Activated CD4-positive, alpha-beta T cell treated with anti-CD3 and anti-CD28 coated beads for 4 hours (primary cell): ENCODE measurements at regions not wholly inside any gene's neighbourhood (a gene's known extent, or its start where the extent isn't known, plus 50 kb on each side); places are given as distances from the start of the nearest gene placed in this dataset.
"Not testable (repeated sequence)": the region's sequence is repeated elsewhere in the genome, so short reads cannot be mapped to it uniquely, and the experiment has no call there.

Experiments
- DNase-seq, 2 donors: peaks; one replicate each; pipeline ENCODE4 v3.0.0-alpha.2; 2020

DNA sequence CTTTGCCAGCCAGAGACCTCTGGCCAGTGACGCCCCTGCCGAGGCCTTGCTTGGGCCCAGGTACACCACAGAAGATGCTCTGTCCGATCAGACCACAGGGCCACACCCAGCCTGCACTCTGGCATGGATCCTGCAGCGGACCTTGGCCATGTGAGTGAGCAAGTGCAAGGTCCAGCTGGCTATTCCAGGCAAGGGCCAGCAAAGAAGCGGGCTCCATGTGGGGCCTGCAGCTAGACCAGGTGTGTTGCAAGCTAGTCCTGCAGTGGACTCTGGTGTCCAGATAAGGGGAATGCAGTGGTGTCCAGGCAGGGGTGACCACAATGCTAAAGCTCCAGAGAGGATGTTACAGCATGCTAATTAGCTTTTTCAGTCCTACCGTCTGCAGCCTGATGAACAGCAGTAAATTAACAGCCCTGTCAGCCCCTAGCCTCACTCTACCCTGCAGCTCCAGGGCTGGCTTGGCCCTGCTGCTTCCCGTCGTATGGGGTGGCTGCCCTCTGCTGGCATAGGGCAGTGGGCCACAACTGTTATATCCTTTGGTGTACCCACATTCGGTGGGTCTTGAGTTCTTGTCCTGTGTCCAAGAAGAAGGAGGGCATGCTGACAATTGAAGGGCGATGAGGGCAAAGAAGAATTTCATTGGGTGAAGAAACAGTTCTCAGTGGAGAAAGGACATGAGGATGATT, 284.5 kb upstream of the POU5F2 start:
- no peak for DNase-seq

GRCh38 chr5:94024620-94025019, 283.2 kb upstream of the POU5F2 start:
- no peak for DNase-seq

DNA sequence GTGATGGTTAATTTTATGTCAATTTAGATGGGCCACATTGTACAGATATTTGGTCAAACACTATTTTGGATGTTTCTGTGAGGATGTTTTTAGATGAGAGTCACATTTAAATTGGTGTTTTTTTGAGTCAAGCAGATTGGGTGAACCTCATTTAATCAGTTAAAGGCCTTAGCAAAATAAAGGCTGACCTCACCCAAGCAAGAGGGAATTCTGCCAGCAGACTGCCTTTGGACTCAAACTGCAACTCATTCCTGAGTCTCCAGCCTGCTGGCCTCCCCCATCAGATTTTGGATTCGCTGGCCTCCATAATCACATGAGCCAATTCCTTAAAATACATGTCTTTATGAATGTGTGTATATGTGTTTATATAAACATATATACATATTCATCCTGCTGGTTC, 282.7 kb upstream of the POU5F2 start:
- DNase-seq, result no peak

- DNase-seq, result no peak
Measured at GRCh38 chr5:94021246-94021645, 279.8 kb upstream of the POU5F2 start.

DNA sequence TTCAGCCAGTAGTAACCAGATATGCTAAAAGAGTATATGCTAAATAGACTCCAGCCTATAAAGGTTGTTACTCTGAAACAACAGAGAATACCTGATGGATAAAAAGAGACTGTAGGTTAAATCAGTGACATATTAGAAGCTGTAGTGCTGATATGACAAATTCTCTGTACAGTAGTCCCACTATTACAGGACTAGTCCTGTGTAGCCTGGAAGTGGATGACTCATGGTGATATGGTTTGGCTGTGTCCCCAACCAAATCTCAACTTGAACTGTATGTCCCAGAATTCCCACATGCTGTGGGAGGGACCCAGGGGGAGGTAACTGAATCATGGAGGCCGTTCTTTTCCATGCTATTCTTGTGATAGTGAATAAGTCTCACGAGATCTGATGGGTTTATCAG, 276.2 kb upstream of the POU5F2 start:
- DNase-seq, result no peak

DNA sequence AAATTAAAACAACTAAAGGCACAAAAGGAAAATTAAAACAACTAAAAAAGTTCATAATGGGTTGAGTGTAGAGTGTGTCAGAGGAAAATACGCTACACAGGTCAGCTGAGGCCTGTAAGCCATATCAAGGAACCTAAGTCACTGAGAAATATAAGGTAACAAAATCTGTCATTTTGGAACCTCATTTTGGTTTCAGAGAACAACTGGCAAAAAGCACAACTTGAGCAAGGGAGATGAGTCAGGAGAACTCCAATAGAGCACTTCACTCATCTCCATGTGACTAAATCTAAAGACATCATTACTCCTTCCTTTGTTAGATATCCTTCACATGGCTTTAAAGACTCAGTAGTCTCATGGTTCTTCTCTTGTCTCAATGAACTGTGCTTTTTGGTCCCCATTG, 269.4 kb upstream of the POU5F2 start:
- no peak for DNase-seq

DNA sequence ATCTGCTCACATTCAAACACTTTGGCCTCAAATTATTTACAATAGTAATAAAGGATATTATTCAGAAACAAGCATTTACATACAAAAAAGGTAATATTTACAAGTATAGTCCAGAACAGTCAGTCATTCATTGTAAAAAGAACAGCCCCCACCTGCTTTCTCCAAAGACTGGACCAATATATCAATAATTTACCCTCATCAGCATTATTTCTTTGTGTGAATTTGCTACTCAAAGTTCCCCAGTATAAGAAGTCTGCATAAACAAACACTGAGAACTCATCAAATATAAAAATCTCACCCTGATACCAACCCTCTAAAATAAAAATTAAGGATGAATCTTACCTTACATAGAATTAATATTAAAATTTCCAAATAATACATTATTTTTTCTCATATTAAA, 267.8 kb upstream of the POU5F2 start:
- no peak for DNase-seq

- no peak for DNase-seq
Measured at GRCh38 chr5:93998951-93999455, 257.6 kb upstream of the POU5F2 start.

DNA sequence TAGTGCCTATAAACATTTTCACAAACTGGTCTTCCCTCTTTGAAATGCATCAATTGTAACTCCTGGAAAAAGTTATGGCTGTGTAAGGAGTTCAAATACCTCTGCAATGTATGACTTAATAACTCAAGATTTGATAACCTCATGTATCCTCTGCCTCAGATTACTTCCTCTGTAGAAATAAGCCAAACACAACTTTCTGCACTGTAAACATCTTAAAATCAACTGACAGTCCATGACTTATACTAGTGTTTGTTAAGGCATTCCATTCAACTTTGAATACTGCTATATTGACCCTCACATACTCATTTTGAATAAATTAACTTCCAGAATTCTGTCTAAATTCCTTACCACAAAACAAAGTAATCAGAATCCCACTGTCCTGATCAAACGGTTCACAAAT, 256.2 kb upstream of the POU5F2 start:
- DNase-seq, result no peak

GRCh38 chr5:93995126-93995621, 253.8 kb upstream of the POU5F2 start:
- no peak for DNase-seq

DNA sequence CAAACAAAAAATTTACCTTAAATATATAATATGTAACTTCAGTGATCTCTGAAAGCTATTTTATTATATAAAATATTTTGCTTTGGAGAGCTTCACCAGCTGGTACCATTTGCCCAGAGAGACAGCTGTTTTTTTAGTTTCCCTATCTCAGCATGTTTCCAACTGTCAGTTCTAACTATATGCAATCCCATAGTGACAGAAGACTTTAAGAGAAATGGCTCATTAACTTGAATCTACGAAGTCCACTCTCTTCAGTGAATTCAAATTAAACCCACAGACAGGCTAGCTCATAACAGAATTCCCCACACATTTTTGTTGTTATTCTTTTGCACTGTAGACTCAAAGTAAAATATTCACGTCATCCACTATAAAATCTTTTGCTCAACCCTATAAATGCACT, 251.8 kb upstream of the POU5F2 start:
- no peak for DNase-seq

DNA sequence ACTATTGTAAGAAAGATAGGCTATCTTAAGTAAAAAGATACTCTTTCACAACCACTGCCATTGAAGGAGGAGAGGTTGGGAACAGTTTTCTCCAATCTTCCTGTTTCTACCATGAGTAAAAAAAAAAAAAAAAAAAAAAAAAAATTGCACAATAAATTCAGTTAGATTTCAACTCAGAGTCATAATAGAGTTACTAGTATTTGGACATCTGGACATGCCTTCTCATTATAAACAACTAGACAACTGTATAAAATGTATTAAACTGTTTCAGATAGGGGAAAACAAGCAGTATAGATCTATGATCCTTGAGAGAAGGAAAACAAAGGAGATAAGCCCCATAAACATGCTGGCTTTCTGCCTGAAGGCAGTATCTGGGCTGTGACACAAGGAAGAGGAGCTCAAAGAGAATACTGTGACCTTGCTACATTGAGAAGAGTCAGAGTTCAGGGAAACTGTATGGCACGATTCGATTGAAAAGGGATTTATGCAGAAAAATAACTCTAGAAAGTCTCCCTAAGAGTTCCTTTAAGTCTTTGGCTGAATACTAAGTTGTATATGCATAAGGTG, 249.2 kb upstream of the POU5F2 start:
- no peak for DNase-seq

- not testable (repeated sequence) for DNase-seq
Measured at GRCh38 chr5:93985940-93986570, 244.7 kb upstream of the POU5F2 start.

DNA sequence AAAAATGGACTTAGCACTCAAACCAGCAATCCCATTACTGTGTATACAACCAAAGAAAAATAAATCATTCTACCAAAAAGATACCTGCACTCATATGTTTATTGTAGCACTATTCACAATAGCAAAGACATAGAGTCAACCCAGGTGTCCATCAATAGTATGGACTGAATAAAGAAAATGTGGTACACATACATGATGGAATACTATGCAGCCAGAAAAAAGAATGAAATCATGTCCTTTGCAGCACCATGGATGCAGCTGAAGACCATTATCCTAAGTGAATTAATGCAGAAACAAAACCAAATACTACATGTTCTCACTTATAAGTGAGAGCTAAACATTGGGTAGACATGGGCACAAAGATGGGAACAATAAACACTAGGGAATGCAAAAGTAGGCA, 236.8 kb upstream of the POU5F2 start:
- DNase-seq, result no peak

GRCh38 chr5:93967923-93968322, 226.5 kb upstream of the POU5F2 start:
- DNase-seq, result no peak

DNA sequence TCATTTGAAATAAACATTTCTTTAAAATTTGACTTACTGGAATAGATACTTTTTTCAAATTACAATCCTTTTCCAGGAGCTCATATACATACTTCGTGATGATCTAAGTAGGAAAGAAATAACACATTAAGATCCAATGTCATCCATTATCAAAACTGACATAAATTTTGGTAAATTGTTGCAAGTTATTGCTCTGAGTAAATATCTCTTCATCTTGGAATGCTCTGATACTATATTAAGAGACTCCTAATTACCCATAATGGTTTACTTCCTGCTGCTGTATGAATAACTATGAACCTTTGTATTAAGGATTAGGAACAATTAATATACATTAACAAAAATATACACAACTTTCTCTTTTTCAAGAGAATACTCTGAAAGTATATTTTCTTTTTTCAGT, 223.0 kb upstream of the POU5F2 start:
- DNase-seq, result no peak

DNA sequence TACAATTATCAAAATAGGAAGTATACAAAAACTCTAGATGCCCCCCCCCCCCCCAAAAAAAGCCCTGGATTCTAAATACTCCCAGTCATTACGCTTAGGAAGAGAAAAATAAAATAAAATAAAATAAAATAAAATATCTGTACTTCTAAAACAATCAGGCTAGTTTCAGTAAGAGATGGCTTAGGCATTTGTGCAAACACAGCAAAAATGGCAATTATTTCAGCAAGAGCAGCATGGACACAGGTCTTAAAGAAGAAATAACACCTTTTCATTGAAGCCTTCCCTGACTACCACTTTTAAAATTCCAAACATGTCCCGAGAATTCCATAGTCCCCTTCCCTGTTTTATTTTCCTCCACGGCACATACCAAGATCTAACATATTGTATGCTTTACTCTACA, 218.6 kb upstream of the POU5F2 start:
- DNase-seq, result no peak

GRCh38 chr5:93956006-93956405, 214.6 kb upstream of the POU5F2 start:
- no peak for DNase-seq

DNA sequence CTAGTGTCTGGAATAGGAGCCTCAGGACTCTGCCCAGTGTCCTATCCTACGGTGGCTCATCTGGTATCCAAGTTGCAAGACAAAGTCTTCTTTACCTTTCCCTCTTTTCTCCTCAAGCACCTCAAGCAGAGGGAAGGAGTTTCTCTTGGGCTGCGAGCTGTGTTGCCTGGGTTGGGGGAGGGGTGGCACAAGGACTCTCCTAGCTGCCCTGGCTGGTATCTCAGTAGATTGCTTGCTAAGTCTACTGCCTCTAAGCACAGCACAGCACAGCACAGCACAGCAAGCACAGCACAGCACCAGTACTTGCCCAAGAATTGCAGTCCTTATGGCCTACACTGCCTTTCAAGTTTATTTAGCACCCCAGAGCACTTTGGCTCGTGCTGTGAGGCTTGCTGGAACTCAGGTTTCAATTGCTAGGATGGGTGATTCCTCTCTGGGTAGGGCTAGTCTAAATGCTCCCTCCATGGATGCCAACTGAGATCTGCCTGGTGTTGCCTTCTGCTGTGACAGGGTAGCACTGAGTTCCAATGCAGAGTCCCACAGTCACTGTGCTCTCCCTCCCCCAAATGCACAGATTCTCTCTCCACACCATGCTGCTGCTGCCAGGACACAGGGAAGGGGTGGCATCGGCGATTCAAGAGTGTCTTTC, 213.1 kb upstream of the POU5F2 start:
- no peak for DNase-seq

- no peak for DNase-seq
Measured at GRCh38 chr5:93953442-93953841, 212.0 kb upstream of the POU5F2 start.

GRCh38 chr5:93941897-93942296, 200.5 kb upstream of the POU5F2 start:
- no peak for DNase-seq

GRCh38 chr5:93933269-93933668, 191.9 kb upstream of the POU5F2 start:
- DNase-seq, result not testable (repeated sequence)

DNA sequence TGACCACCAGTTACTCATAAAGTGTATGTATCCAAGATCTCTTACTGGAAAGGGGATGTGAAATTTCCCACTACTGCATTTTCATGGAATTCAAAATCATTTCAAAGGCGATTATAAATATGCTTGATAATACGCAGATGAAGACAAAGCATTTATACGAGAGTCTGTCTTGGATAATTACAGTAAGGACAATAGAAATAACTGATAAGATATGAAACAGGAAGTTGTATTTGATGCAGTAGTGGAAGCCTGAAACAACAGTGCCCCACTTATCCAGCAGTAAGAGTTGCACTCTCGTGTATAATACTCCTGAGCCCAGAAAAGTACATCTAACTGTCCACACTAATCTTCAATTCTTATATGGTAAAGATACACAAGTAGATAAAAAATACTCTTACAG, 188.7 kb upstream of the POU5F2 start:
- DNase-seq, result no peak

DNA sequence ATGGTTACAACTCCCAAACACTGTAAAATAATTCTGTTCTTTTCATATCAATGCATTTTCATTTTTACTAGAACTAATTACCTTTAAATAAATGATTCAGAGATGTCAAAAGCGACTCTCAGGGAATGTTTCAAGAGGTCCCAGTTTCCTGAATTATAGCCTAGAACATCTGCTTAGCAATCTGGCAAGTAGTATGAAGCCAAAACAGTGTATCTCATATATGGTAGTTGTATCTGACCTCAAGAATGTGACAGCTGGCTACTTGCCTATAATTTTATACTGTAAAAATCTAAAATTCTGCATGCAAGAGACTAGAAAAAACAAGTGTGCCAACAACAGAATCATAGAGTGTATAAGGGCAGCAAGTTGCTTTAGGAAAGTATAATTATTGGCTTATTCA, 187.7 kb upstream of the POU5F2 start:
- no peak for DNase-seq
